Stimulated activated memory B cell treated with anti-CD40 and anti-IgM and Interleukin-4, amounts not matched to agents 10 μg/mL and 1 μg/mL and 100 μg/mL, for 72 hours (primary cell): ENCODE measurements at regions not wholly inside any gene's neighbourhood (a gene's known extent, or its start where the extent isn't known, plus 50 kb on each side); places are given as distances from the start of the nearest gene placed in this dataset.

Experiments used
- ATAC-seq: fragments of 150-1000 bp; cut with Tn5 transposase; 2 replicates; pipeline ENCODE4 v1.10.0; 2021
- H3K27ac Mint-ChIP-seq: one replicate; pipeline ENCODE4 v1.8.0; 2022; ENCODE audit warnings: mild to moderate bottlenecking, mixed read lengths
- H3K27me3 Mint-ChIP-seq: one replicate; pipeline ENCODE4 v1.8.0; 2022; ENCODE audit warnings: mixed read lengths
- H3K36me3 Mint-ChIP-seq: one replicate; pipeline ENCODE4 v1.8.0; 2022; ENCODE audit warnings: mixed read lengths
- H3K4me1 Mint-ChIP-seq: one replicate; pipeline ENCODE4 v1.8.0; 2022; ENCODE audit warnings: mixed read lengths
- H3K4me3 Mint-ChIP-seq: one replicate; pipeline ENCODE4 v1.8.0; 2022; ENCODE audit warnings: mild to moderate bottlenecking, moderate library complexity, mixed read lengths
- H3K9me3 Mint-ChIP-seq: one replicate; pipeline ENCODE4 v1.8.0; 2022; ENCODE audit warnings: mixed read lengths

- Mint-ChIP-seq H3K36me3 (no peaks in the 10 kb centered on the region), H3K27ac (no peak overlapping the region), H3K4me1 (peaks cover 15% of the 10 kb centered on the region), H3K9me3 (no peaks in the 10 kb centered on the region), H3K27me3 (no peaks in the 10 kb centered on the region), H3K4me3 (no peak overlapping the region)
- no peak for ATAC-seq
Observed at GRCh38 chr3:193825617-193826016, 232.6 kb downstream of the OPA1 start.

- H3K4me1 Mint-ChIP-seq: peaks cover 12% of the 10 kb centered on the region
- H3K27me3 Mint-ChIP-seq: no peaks in the 10 kb centered on the region
- no peaks in the 10 kb centered on the region for H3K36me3 Mint-ChIP-seq
- no peak for ATAC-seq
- no peak overlapping the region for H3K4me3 Mint-ChIP-seq
- peak overlapping the region; percentile 13 for H3K27ac Mint-ChIP-seq
- no peaks in the 10 kb centered on the region for H3K9me3 Mint-ChIP-seq
Observed at GRCh38 chr3:193826159-193826795, 233.3 kb downstream of the OPA1 start.

- no peaks in the 10 kb centered on the region for H3K36me3 Mint-ChIP-seq
- H3K9me3 Mint-ChIP-seq: no peaks in the 10 kb centered on the region
- H3K27ac Mint-ChIP-seq: no peak overlapping the region
- ATAC-seq: no peak
- H3K4me1 Mint-ChIP-seq: peaks cover 20% of the 10 kb centered on the region
- no peak overlapping the region for H3K4me3 Mint-ChIP-seq
- H3K27me3 Mint-ChIP-seq: no peaks in the 10 kb centered on the region
Observed at GRCh38 chr3:193827040-193827669, 234.1 kb downstream of the OPA1 start.

- Mint-ChIP-seq H3K4me1 (peaks cover 27% of the 10 kb centered on the region), H3K9me3 (no peaks in the 10 kb centered on the region), H3K27me3 (no peaks in the 10 kb centered on the region), H3K4me3 (no peak overlapping the region), H3K27ac (no peak overlapping the region), H3K36me3 (no peaks in the 10 kb centered on the region)
- ATAC-seq: no peak
Observed at GRCh38 chr3:193827871-193828270, 234.9 kb downstream of the OPA1 start.

GRCh38 chr3:193828477-193828876 is 235.5 kb downstream of the OPA1 start:
- Mint-ChIP-seq H3K36me3 (no peaks in the 10 kb centered on the region), H3K27me3 (no peaks in the 10 kb centered on the region), H3K4me3 (no peak overlapping the region), H3K4me1 (peaks cover 33% of the 10 kb centered on the region), H3K9me3 (no peaks in the 10 kb centered on the region), H3K27ac (no peak overlapping the region)
- no peak for ATAC-seq

GRCh38 chr3:193829781-193830180 is 236.8 kb downstream of the OPA1 start:
- peaks cover 44% of the 10 kb centered on the region for H3K4me1 Mint-ChIP-seq
- no peaks in the 10 kb centered on the region for H3K27me3 Mint-ChIP-seq
- no peaks in the 10 kb centered on the region for H3K9me3 Mint-ChIP-seq
- H3K4me3 Mint-ChIP-seq: no peak overlapping the region
- no peaks in the 10 kb centered on the region for H3K36me3 Mint-ChIP-seq
- ATAC-seq: no peak
- no peak overlapping the region for H3K27ac Mint-ChIP-seq

- no peak overlapping the region for H3K27ac Mint-ChIP-seq
- H3K27me3 Mint-ChIP-seq: no peaks in the 10 kb centered on the region
- H3K9me3 Mint-ChIP-seq: no peaks in the 10 kb centered on the region
- no peak overlapping the region for H3K4me3 Mint-ChIP-seq
- ATAC-seq: no peak
- no peaks in the 10 kb centered on the region for H3K36me3 Mint-ChIP-seq
- peaks cover 51% of the 10 kb centered on the region for H3K4me1 Mint-ChIP-seq
Observed at GRCh38 chr3:193830791-193831191, 237.8 kb downstream of the OPA1 start.

- Mint-ChIP-seq H3K36me3 (no peaks in the 10 kb centered on the region), H3K9me3 (no peaks in the 10 kb centered on the region), H3K4me3 (peak overlapping the region; percentile 6), H3K4me1 (peaks cover 45% of the 10 kb centered on the region), H3K27ac (peak overlapping the region; percentile 47), H3K27me3 (no peaks in the 10 kb centered on the region)
- peak; percentile 95 for ATAC-seq
Observed at GRCh38 chr3:193831495-193832455, 238.8 kb downstream of the OPA1 start.

- Mint-ChIP-seq H3K27ac (peak overlapping the region; percentile 47), H3K9me3 (no peaks in the 10 kb centered on the region), H3K4me1 (peaks cover 44% of the 10 kb centered on the region), H3K36me3 (no peaks in the 10 kb centered on the region), H3K4me3 (no peak overlapping the region), H3K27me3 (no peaks in the 10 kb centered on the region)
- no peak for ATAC-seq
Observed at GRCh38 chr3:193832833-193833413, 239.9 kb downstream of the OPA1 start.

GRCh38 chr3:193833592-193833991 is 240.6 kb downstream of the OPA1 start:
- Mint-ChIP-seq H3K36me3 (no peaks in the 10 kb centered on the region), H3K9me3 (no peaks in the 10 kb centered on the region), H3K27me3 (no peaks in the 10 kb centered on the region), H3K4me3 (no peak overlapping the region), H3K4me1 (peaks cover 51% of the 10 kb centered on the region), H3K27ac (no peak overlapping the region)
- ATAC-seq: no peak

GRCh38 chr3:193835414-193835813 is 242.4 kb downstream of the OPA1 start:
- H3K9me3 Mint-ChIP-seq: no peaks in the 10 kb centered on the region

GRCh38 chr3:193836511-193836910 is 243.5 kb downstream of the OPA1 start:
- no peak for ATAC-seq
- Mint-ChIP-seq H3K4me1 (peaks cover 54% of the 10 kb centered on the region), H3K27me3 (no peaks in the 10 kb centered on the region), H3K36me3 (no peaks in the 10 kb centered on the region), H3K9me3 (no peaks in the 10 kb centered on the region), H3K27ac (no peak overlapping the region), H3K4me3 (no peak overlapping the region)

More at GRCh38 chr3:193835414-193835813, 242.4 kb downstream of the OPA1 start:
- H3K27ac Mint-ChIP-seq: no peak overlapping the region
- ATAC-seq: no peak
- no peaks in the 10 kb centered on the region for H3K27me3 Mint-ChIP-seq
- no peak overlapping the region for H3K4me3 Mint-ChIP-seq
- no peaks in the 10 kb centered on the region for H3K36me3 Mint-ChIP-seq
- H3K4me1 Mint-ChIP-seq: peaks cover 52% of the 10 kb centered on the region

- H3K4me1 Mint-ChIP-seq: peaks cover 54% of the 10 kb centered on the region
- no peak for ATAC-seq
- H3K9me3 Mint-ChIP-seq: no peaks in the 10 kb centered on the region
- H3K27ac Mint-ChIP-seq: no peak overlapping the region
- no peaks in the 10 kb centered on the region for H3K36me3 Mint-ChIP-seq
- no peaks in the 10 kb centered on the region for H3K27me3 Mint-ChIP-seq
- no peak overlapping the region for H3K4me3 Mint-ChIP-seq
Observed at GRCh38 chr3:193836918-193837317, 243.9 kb downstream of the OPA1 start.

GRCh38 chr3:193837347-193837827 is 244.4 kb downstream of the OPA1 start:
- Mint-ChIP-seq H3K4me1 (peaks cover 54% of the 10 kb centered on the region), H3K36me3 (no peaks in the 10 kb centered on the region), H3K27ac (no peak overlapping the region), H3K4me3 (no peak overlapping the region), H3K9me3 (no peaks in the 10 kb centered on the region), H3K27me3 (no peaks in the 10 kb centered on the region)
- no peak for ATAC-seq

- Mint-ChIP-seq H3K27me3 (no peaks in the 10 kb centered on the region), H3K36me3 (no peaks in the 10 kb centered on the region), H3K9me3 (no peaks in the 10 kb centered on the region), H3K4me3 (no peak overlapping the region), H3K27ac (peak overlapping the region; percentile 47), H3K4me1 (peaks cover 44% of the 10 kb centered on the region)
- ATAC-seq: no peak
Observed at GRCh38 chr3:193840111-193840641, 247.2 kb downstream of the OPA1 start.
